ENCODE measurements at regions not wholly inside any gene's neighbourhood (a gene's known extent, or its start where the extent isn't known, plus 50 kb on each side); places are given as distances from the start of the nearest gene placed in this dataset.

- in situ Hi-C loops (cut with HindIII; ENCODE audit: low pct_unique_long_range_greater_than_20kb, low sequenced_read_pairs) = loop anchor here (25.0 kb wide), 1 partner anchor 448 kb away; no protein-coding TSS in a partner anchor
- DNase-seq (ENCODE audit: low read depth, low spot score) = no peak
Measured at GRCh38 chr7:142364551-142364950, 106.7 kb upstream of the PRSS58 start.

GRCh38 chr7:142362349-142362748 lies 104.5 kb upstream of the PRSS58 start:
- in situ Hi-C loops (cut with HindIII; ENCODE audit: low pct_unique_long_range_greater_than_20kb, low sequenced_read_pairs) = loop anchor here (25.0 kb wide), 1 partner anchor 450 kb away; no protein-coding TSS in a partner anchor
- no peak for DNase-seq (ENCODE audit: low read depth, low spot score)

- DNase-seq (ENCODE audit: low read depth, low spot score) = no peak
- in situ Hi-C loops (cut with HindIII; ENCODE audit: low pct_unique_long_range_greater_than_20kb, low sequenced_read_pairs) = loop anchor here (25.0 kb wide), 1 partner anchor 453 kb away; no protein-coding TSS in a partner anchor
Measured at GRCh38 chr7:142359694-142360279, 101.9 kb upstream of the PRSS58 start.

GRCh38 chr7:142357953-142358520 lies 100.2 kb upstream of the PRSS58 start:
- in situ Hi-C loops (cut with HindIII; ENCODE audit: low pct_unique_long_range_greater_than_20kb, low sequenced_read_pairs) = loop anchor here (25.0 kb wide), 1 partner anchor 454 kb away; no protein-coding TSS in a partner anchor
- DNase-seq (ENCODE audit: low read depth, low spot score) = peak; percentile 92

GRCh38 chr7:142356166-142356565 lies 98.3 kb upstream of the PRSS58 start:
- in situ Hi-C loops (cut with HindIII; ENCODE audit: low pct_unique_long_range_greater_than_20kb, low sequenced_read_pairs) = loop anchor here (25.0 kb wide), 1 partner anchor 456 kb away; no protein-coding TSS in a partner anchor
- DNase-seq (ENCODE audit: low read depth, low spot score) = no peak

- in situ Hi-C loops (cut with HindIII; ENCODE audit: low pct_unique_long_range_greater_than_20kb, low sequenced_read_pairs) = loop anchor here (25.0 kb wide), 1 partner anchor 457 kb away; no protein-coding TSS in a partner anchor
- no peak for DNase-seq (ENCODE audit: low read depth, low spot score)
Measured at GRCh38 chr7:142355328-142355727, 97.5 kb upstream of the PRSS58 start.

GRCh38 chr7:142353147-142354060 lies 95.5 kb upstream of the PRSS58 start:
- no peak for DNase-seq (ENCODE audit: low read depth, low spot score)
- in situ Hi-C loops (cut with HindIII; ENCODE audit: low pct_unique_long_range_greater_than_20kb, low sequenced_read_pairs) = loop anchor here (25.0 kb wide), 1 partner anchor 459 kb away; no protein-coding TSS in a partner anchor

- DNase-seq (ENCODE audit: low read depth, low spot score) = no peak
Measured at GRCh38 chr7:142352543-142352942, 94.7 kb upstream of the PRSS58 start.

GRCh38 chr7:142351145-142351544 lies 93.3 kb upstream of the PRSS58 start:
- in situ Hi-C loops (cut with HindIII; ENCODE audit: low pct_unique_long_range_greater_than_20kb, low sequenced_read_pairs) = loop anchor here (25.0 kb wide), 1 partner anchor 461 kb away; no protein-coding TSS in a partner anchor
- no peak for DNase-seq (ENCODE audit: low read depth, low spot score)

More at GRCh38 chr7:142352543-142352942, 94.7 kb upstream of the PRSS58 start:
- in situ Hi-C loops (cut with HindIII; ENCODE audit: low pct_unique_long_range_greater_than_20kb, low sequenced_read_pairs) = loop anchor here (25.0 kb wide), 1 partner anchor 460 kb away; no protein-coding TSS in a partner anchor

GRCh38 chr7:142349670-142350405 lies 92.0 kb upstream of the PRSS58 start:
- in situ Hi-C loops (cut with HindIII; ENCODE audit: low pct_unique_long_range_greater_than_20kb, low sequenced_read_pairs) = loop anchor here (25.0 kb wide), 1 partner anchor 462 kb away; no protein-coding TSS in a partner anchor
- DNase-seq (ENCODE audit: low read depth, low spot score) = no peak

- in situ Hi-C loops (cut with HindIII; ENCODE audit: low pct_unique_long_range_greater_than_20kb, low sequenced_read_pairs) = no loop called here
- no peak for DNase-seq (ENCODE audit: low read depth, low spot score)
Measured at GRCh38 chr7:142348921-142349405, 91.1 kb upstream of the PRSS58 start.

GRCh38 chr7:142348100-142348499 lies 90.2 kb upstream of the PRSS58 start:
- DNase-seq (ENCODE audit: low read depth, low spot score) = no peak
- in situ Hi-C loops (cut with HindIII; ENCODE audit: low pct_unique_long_range_greater_than_20kb, low sequenced_read_pairs) = no loop called here

- no peak for DNase-seq (ENCODE audit: low read depth, low spot score)
- in situ Hi-C loops (cut with HindIII; ENCODE audit: low pct_unique_long_range_greater_than_20kb, low sequenced_read_pairs) = no loop called here
Measured at GRCh38 chr7:142347091-142347490, 89.2 kb upstream of the PRSS58 start.

GRCh38 chr7:142345811-142346210 lies 88.0 kb upstream of the PRSS58 start:
- DNase-seq (ENCODE audit: low read depth, low spot score) = no peak
- in situ Hi-C loops (cut with HindIII; ENCODE audit: low pct_unique_long_range_greater_than_20kb, low sequenced_read_pairs) = no loop called here

GRCh38 chr7:142338633-142339501 lies 81.0 kb upstream of the PRSS58 start:
- peak; percentile 97 for DNase-seq (ENCODE audit: low read depth, low spot score)
- in situ Hi-C loops (cut with HindIII; ENCODE audit: low pct_unique_long_range_greater_than_20kb, low sequenced_read_pairs) = no loop called here

All from SK-MEL-5 (cell line).